IMR-90 (cell line): ENCODE measurements at regions not wholly inside any gene's neighbourhood (a gene's known extent, or its start where the extent isn't known, plus 50 kb on each side); places are given as distances from the start of the nearest gene placed in this dataset.

Source experiments
- ATAC-seq: fragments of 200-7000 bp; cut with Tn5 transposase; 2 replicates; pipeline ENCODE4 v1.9.1; 2020; ENCODE audit warnings: low read depth, mild to moderate bottlenecking, moderate library complexity
- BruUV-seq: library from RNA; stranded (reverse); fragments of 400-500 nt; replicated peaks from 2 replicates; lab custom pipeline; 2021; lab: Mats Ljungman, UMichigan
- CTCF ChIA-PET: fragments of 300-600 bp; formaldehyde crosslinking; extraction: SDS; loops from one replicate; lab custom pipeline; 2021; ENCODE audit warnings: antibody characterized with exemption; lab: Yijun Ruan, JAX
- POLR2A ChIA-PET: fragments of 300-600 bp; sonication (Branson Sonifier 250); formaldehyde crosslinking; loops from one replicate; lab custom pipeline; 2022; ENCODE audit warnings: antibody characterized with exemption; ENCODE audit not compliant: unreplicated experiment; lab: Charles Lee
- DNase-seq: peaks from one replicate; pipeline ENCODE4 v3.0.0; 2013
- H2AFZ ChIP-seq: replicated peaks from 2 replicates; pipeline ENCODE3; 2013; ENCODE audit warnings: low read length, mild to moderate bottlenecking; ENCODE audit not compliant: poor library complexity
- H2AK5ac ChIP-seq: 2 replicates; pipeline ENCODE4 v1.6.1; 2013; ENCODE audit warnings: low read depth, low read length, inconsistent platforms
- H2AK9ac ChIP-seq: replicated peaks from 2 replicates; pipeline ENCODE3; 2013; ENCODE audit warnings: mild to moderate bottlenecking, low read depth, low read length, moderate library complexity; ENCODE audit not compliant: poor library complexity
- H2BK120ac ChIP-seq: 2 replicates; pipeline ENCODE4 v1.6.1; 2013; ENCODE audit warnings: low read depth, low read length, inconsistent platforms
- H2BK15ac ChIP-seq: 3 replicates; pipeline ENCODE4 v1.6.1; 2013; ENCODE audit warnings: low read depth, low read length, inconsistent platforms
- H2BK20ac ChIP-seq: 2 replicates; pipeline ENCODE4 v1.6.1; 2013; ENCODE audit warnings: low read depth, mild to moderate bottlenecking, inconsistent platforms, low read length, moderate library complexity
- H2BK5ac ChIP-seq: 2 replicates; pipeline ENCODE4 v1.6.1; 2013; ENCODE audit warnings: mild to moderate bottlenecking, low read depth, low read length, inconsistent platforms; ENCODE audit not compliant: poor library complexity, severe bottlenecking
- H3K14ac ChIP-seq: replicated peaks from 2 replicates; pipeline ENCODE4 v1.6.1; 2013; ENCODE audit warnings: low read depth, low read length, inconsistent platforms
- H3K18ac ChIP-seq: 2 replicates; pipeline ENCODE4 v1.6.1; 2013; ENCODE audit warnings: low read depth, low read length, control low read depth
- H3K23ac ChIP-seq: 2 replicates; pipeline ENCODE4 v1.6.1; 2013; ENCODE audit warnings: low read depth, low read length, inconsistent platforms
- H3K27ac ChIP-seq: 2 replicates; pipeline ENCODE4 v1.5.1; 2013; ENCODE audit warnings: mild to moderate bottlenecking, control low read depth, low read length; ENCODE audit not compliant: insufficient read depth
- H3K27me3 ChIP-seq: 2 replicates; pipeline ENCODE4 v1.6.1; 2013; ENCODE audit warnings: low read length; ENCODE audit not compliant: control insufficient read depth, insufficient read depth
- H3K36me3 ChIP-seq: 2 replicates; pipeline ENCODE4 v1.6.1; 2013; ENCODE audit warnings: low read length, mixed read lengths; ENCODE audit not compliant: control insufficient read depth, insufficient read depth
- H3K4ac ChIP-seq: 2 replicates; pipeline ENCODE4 v1.6.1; 2013; ENCODE audit warnings: low read depth, low read length, inconsistent platforms
- H3K4me1 ChIP-seq: 2 replicates; pipeline ENCODE4 v1.6.1; 2013; ENCODE audit warnings: low read length, mixed read lengths; ENCODE audit not compliant: control insufficient read depth, insufficient read depth
- H3K4me2 ChIP-seq: 2 replicates; pipeline ENCODE4 v1.6.1; 2013; ENCODE audit warnings: low read depth, mild to moderate bottlenecking, control low read depth, low read length, moderate library complexity
- H3K4me3 ChIP-seq: 2 replicates; pipeline ENCODE4 v1.5.1; 2013; ENCODE audit warnings: low read depth, mild to moderate bottlenecking, control low read depth, low read length, moderate library complexity; ENCODE audit not compliant: insufficient read depth
- H3K56ac ChIP-seq: 2 replicates; pipeline ENCODE4 v1.6.1; 2013; ENCODE audit warnings: low read length, inconsistent platforms; ENCODE audit not compliant: insufficient read depth; ENCODE audit errors: extremely low read depth
- H3K79me1 ChIP-seq, 2 experiments: 2 replicates each; pipeline ENCODE4 v1.6.1; 2013; ENCODE audit warnings: low read length in 2 of 2, inconsistent platforms in 1 of 2, low read depth in 1 of 2
- H3K9ac ChIP-seq: 2 replicates; pipeline ENCODE4 v1.6.1; 2013; ENCODE audit warnings: low read depth, low read length, control low read depth
- H3K9me1 ChIP-seq: 2 replicates; pipeline ENCODE4 v1.6.1; 2013; ENCODE audit warnings: low read length, inconsistent platforms; ENCODE audit not compliant: insufficient read depth
- H3K9me3 ChIP-seq: 2 replicates; pipeline ENCODE4 v1.6.1; 2013; ENCODE audit warnings: low read length; ENCODE audit not compliant: control insufficient read depth, insufficient read depth
- H4K20me1 ChIP-seq: 2 replicates; pipeline ENCODE4 v1.6.1; 2013; ENCODE audit warnings: low read length, inconsistent platforms; ENCODE audit not compliant: insufficient read depth
- H4K5ac ChIP-seq: 2 replicates; pipeline ENCODE4 v1.6.1; 2013; ENCODE audit warnings: mild to moderate bottlenecking, low read depth, low read length, control low read depth
- H4K8ac ChIP-seq, 2 experiments: 2 replicates each; pipeline ENCODE4 v1.6.1; 2013; ENCODE audit warnings: low read depth in 2 of 2, low read length in 2 of 2, control low read depth in 1 of 2, inconsistent platforms in 1 of 2
- H4K91ac ChIP-seq: 2 replicates; pipeline ENCODE4 v1.6.1; 2013; ENCODE audit warnings: low read depth, low read length, inconsistent platforms; ENCODE audit not compliant: insufficient read depth
- BHLHE40 ChIP-seq: fragments of 150-350 bp; IDR thresholded peaks from 2 replicates; pipeline ENCODE4 v1.6.1; 2016; ENCODE audit warnings: mild to moderate bottlenecking, low read depth, low read length
- CEBPB ChIP-seq: IDR thresholded peaks from 2 replicates; pipeline ENCODE4 v1.6.1; 2012; ENCODE audit warnings: low read depth, low read length, improper control_type of control experiment
- CHD1 ChIP-seq: IDR thresholded peaks from 2 replicates; pipeline ENCODE4 v1.6.1; 2012; ENCODE audit warnings: low read depth, low read length, improper control_type of control experiment
- FOS ChIP-seq: fragments of 150-350 bp; IDR thresholded peaks from 2 replicates; pipeline ENCODE4 v1.6.1; 2016; ENCODE audit warnings: low read depth, low read length
- MAFK ChIP-seq: IDR thresholded peaks from 2 replicates; pipeline ENCODE4 v1.6.1; 2012; ENCODE audit warnings: low read depth, low read length, improper control_type of control experiment
- MAZ ChIP-seq: IDR thresholded peaks from 2 replicates; pipeline ENCODE4 v1.6.1; 2012; ENCODE audit warnings: low read depth, mild to moderate bottlenecking, low read length, improper control_type of control experiment, moderate library complexity, borderline replicate concordance
- MXI1 ChIP-seq: IDR thresholded peaks from 2 replicates; pipeline ENCODE4 v1.6.1; 2012; ENCODE audit warnings: low read depth, mild to moderate bottlenecking, low read length, moderate library complexity, borderline replicate concordance
- NFE2L2 ChIP-seq: fragments of 150-350 bp; IDR thresholded peaks from 2 replicates; pipeline ENCODE4 v1.6.1; 2016; ENCODE audit warnings: low read depth, mild to moderate bottlenecking, low read length
- POLR2A ChIP-seq: IDR thresholded peaks from 2 replicates; pipeline ENCODE4 v1.6.1; 2012; ENCODE audit warnings: mild to moderate bottlenecking, low read depth, low read length
- RAD21 ChIP-seq: IDR thresholded peaks from 2 replicates; pipeline ENCODE4 v1.6.1; 2012; ENCODE audit warnings: low read length, improper control_type of control experiment
- RCOR1 ChIP-seq: IDR thresholded peaks from 2 replicates; pipeline ENCODE4 v1.6.1; 2012; ENCODE audit warnings: mild to moderate bottlenecking, low read length, improper control_type of control experiment; ENCODE audit not compliant: insufficient replicate concordance
- RFX5 ChIP-seq: IDR thresholded peaks from 2 replicates; pipeline ENCODE4 v1.8.0; 2012; ENCODE audit warnings: low read depth, mild to moderate bottlenecking, low read length, moderate library complexity
- SMC3 ChIP-seq: fragments of 150-350 bp; IDR thresholded peaks from 2 replicates; pipeline ENCODE4 v1.6.1; 2016; ENCODE audit warnings: low read depth, mild to moderate bottlenecking, antibody characterized with exemption, low read length, moderate library complexity
- WGBS, 2 experiments: methylation state at CpG; one replicate each; pipeline versions ENCODE4 v1.1.5 to v1.1.7; 2013; ENCODE audit warnings: missing lambda C conversion rate in 2 of 2; ENCODE audit not compliant: insufficient read length in 1 of 2; ENCODE audit errors: extremely low coverage in 2 of 2; 5-methylcytosine and 5-hydroxymethylcytosine counted together
- dilution Hi-C: fragments of 300-500 bp; cut with HindIII; formaldehyde crosslinking; loops from one replicate; pipeline ENCODE4 v1.14.3; 2018; ENCODE audit warnings: low sequenced_read_pairs; ENCODE audit not compliant: unreplicated experiment
- in situ Hi-C: fragments of 300-500 bp; cut with MboI; formaldehyde crosslinking; loops from 3 replicates; pipeline ENCODE4 v1.14.3; 2019; ENCODE audit warnings: low sequenced_read_pairs, inconsistent platforms, mixed read lengths
- intact Hi-C: fragments of 100-400 bp; cut with micrococcal nuclease; formaldehyde crosslinking; loops from 2 replicates; pipeline ENCODE4 v1.10.0; 2022
- TF ChIP-seq, protein P1 (sequence below): fragments of 150-350 bp; IDR thresholded peaks from 2 replicates; pipeline ENCODE4 v1.6.1; 2016; ENCODE audit warnings: low read depth, mild to moderate bottlenecking, low read length, moderate library complexity, borderline replicate concordance
- TF ChIP-seq, protein P2 (sequence below): conservative IDR thresholded peaks from 2 replicates; pipeline ENCODE4 v1.5.1; 2012; ENCODE audit warnings: mild to moderate bottlenecking, low read depth, low read length, improper control_type of control experiment
- TF ChIP-seq, protein P3 (sequence below): fragments of 150-350 bp; IDR thresholded peaks from 2 replicates; pipeline ENCODE4 v1.6.1; 2017; ENCODE audit warnings: mild to moderate bottlenecking, antibody characterized with exemption, low read length, low read depth

DNA sequence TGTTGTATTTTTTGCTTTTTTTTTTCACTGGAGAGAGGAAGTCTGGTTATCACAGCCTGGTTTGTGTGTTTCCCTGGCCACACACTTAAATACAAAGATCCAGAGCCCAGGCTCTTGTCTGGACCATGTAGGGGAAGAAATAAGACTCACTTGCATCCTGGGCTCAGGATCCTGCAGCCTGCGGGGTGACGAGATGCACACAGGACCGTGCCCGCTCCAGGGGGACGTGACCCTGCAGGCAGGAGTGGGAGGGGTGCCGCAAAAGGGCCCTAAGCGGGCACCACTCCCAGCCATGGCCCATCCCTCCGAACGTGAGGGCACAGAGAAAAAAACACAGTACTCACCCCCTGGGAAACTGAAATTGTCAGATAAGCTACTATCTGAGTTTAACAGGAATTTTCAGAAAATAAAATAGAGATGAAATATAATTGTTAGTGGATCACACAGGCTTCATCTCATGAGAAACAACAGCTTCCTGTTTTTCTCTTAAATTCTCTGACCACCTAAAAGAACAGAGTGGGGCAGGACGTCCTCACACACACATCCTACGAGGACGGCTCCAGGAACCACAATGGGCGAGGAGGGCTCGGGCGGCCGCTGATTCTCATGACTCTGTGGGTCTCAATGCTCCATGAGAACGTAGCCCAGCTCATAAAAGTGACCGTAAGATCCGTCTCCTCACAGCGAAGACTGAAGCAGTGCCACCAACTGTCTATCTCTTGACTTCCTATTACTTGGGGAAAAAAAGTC lies 142.6 kb upstream of the ALKAL2 start:
- POLR2A ChIA-PET, result no interaction called here
- no peaks in the 10 kb centered on the region for H3K4me1 ChIP-seq
- H3K4me2 ChIP-seq, result no peak overlapping the region
- no peak overlapping the region for H2AK9ac ChIP-seq
- H2AK5ac ChIP-seq, result no peak overlapping the region
- H2BK15ac ChIP-seq, result no peak overlapping the region
- H3K18ac ChIP-seq, result no peak overlapping the region
- H2BK20ac ChIP-seq, result no peak overlapping the region
- H3K56ac ChIP-seq, result no peak overlapping the region
- DNase-seq (no peak), ATAC-seq (no peak)
- CTCF ChIA-PET, result no interaction called here
- TF ChIP-seq, protein P1, sequence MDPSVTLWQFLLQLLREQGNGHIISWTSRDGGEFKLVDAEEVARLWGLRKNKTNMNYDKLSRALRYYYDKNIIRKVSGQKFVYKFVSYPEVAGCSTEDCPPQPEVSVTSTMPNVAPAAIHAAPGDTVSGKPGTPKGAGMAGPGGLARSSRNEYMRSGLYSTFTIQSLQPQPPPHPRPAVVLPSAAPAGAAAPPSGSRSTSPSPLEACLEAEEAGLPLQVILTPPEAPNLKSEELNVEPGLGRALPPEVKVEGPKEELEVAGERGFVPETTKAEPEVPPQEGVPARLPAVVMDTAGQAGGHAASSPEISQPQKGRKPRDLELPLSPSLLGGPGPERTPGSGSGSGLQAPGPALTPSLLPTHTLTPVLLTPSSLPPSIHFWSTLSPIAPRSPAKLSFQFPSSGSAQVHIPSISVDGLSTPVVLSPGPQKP, result no peak
- TF ChIP-seq RFX5 (no peak), POLR2A (no peak), NFE2L2 (no peak), CEBPB (no peak), MAFK (no peak), MAZ (no peak), FOS (no peak), CHD1 (no peak), SMC3 (no peak), RCOR1 (no peak), RAD21 (no peak), MXI1 (no peak), BHLHE40 (no peak)
- TF ChIP-seq, protein P2, sequence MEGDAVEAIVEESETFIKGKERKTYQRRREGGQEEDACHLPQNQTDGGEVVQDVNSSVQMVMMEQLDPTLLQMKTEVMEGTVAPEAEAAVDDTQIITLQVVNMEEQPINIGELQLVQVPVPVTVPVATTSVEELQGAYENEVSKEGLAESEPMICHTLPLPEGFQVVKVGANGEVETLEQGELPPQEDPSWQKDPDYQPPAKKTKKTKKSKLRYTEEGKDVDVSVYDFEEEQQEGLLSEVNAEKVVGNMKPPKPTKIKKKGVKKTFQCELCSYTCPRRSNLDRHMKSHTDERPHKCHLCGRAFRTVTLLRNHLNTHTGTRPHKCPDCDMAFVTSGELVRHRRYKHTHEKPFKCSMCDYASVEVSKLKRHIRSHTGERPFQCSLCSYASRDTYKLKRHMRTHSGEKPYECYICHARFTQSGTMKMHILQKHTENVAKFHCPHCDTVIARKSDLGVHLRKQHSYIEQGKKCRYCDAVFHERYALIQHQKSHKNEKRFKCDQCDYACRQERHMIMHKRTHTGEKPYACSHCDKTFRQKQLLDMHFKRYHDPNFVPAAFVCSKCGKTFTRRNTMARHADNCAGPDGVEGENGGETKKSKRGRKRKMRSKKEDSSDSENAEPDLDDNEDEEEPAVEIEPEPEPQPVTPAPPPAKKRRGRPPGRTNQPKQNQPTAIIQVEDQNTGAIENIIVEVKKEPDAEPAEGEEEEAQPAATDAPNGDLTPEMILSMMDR, result no peak
- TF ChIP-seq, protein P3, sequence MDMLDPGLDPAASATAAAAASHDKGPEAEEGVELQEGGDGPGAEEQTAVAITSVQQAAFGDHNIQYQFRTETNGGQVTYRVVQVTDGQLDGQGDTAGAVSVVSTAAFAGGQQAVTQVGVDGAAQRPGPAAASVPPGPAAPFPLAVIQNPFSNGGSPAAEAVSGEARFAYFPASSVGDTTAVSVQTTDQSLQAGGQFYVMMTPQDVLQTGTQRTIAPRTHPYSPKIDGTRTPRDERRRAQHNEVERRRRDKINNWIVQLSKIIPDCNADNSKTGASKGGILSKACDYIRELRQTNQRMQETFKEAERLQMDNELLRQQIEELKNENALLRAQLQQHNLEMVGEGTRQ, result no peak
- H3K36me3 ChIP-seq, result no peaks in the 10 kb centered on the region
- H3K14ac ChIP-seq, result no peak overlapping the region
- intact Hi-C loops (no loop called here), dilution Hi-C loops (no loop called here), in situ Hi-C loops (no loop called here)
- peaks cover 28% of the 10 kb centered on the region for H3K9me3 ChIP-seq
- H4K20me1 ChIP-seq, result no peaks in the 10 kb centered on the region
- H3K27ac ChIP-seq, result no peak overlapping the region
- no peaks in the 10 kb centered on the region for H3K79me1 ChIP-seq
- 40% methylated on average over 2 of the region's 20 CpGs; no CpG with 5 or more reads in 1 of the 2 experiments for WGBS, 2 experiments
- H3K9ac ChIP-seq, result no peak overlapping the region
- H2BK5ac ChIP-seq, result no peak overlapping the region
- no TSS peak for BruUV-seq
- H4K8ac ChIP-seq, result no peak overlapping the region
- no peak overlapping the region for H4K91ac ChIP-seq
- no peak overlapping the region for H4K5ac ChIP-seq
- H3K4me3 ChIP-seq, result no peak overlapping the region
- H2BK120ac ChIP-seq, result no peak overlapping the region
- H3K4ac ChIP-seq, result no peak overlapping the region
- H3K27me3 ChIP-seq, result no peaks in the 10 kb centered on the region
- no peaks in the 10 kb centered on the region for H3K9me1 ChIP-seq
- no peak overlapping the region for H2AFZ ChIP-seq
- no peak overlapping the region for H3K23ac ChIP-seq
